ENCODE measurements at regions not wholly inside any gene's neighbourhood (a gene's known extent, or its start where the extent isn't known, plus 50 kb on each side); places are given as distances from the start of the nearest gene placed in this dataset.

DNA sequence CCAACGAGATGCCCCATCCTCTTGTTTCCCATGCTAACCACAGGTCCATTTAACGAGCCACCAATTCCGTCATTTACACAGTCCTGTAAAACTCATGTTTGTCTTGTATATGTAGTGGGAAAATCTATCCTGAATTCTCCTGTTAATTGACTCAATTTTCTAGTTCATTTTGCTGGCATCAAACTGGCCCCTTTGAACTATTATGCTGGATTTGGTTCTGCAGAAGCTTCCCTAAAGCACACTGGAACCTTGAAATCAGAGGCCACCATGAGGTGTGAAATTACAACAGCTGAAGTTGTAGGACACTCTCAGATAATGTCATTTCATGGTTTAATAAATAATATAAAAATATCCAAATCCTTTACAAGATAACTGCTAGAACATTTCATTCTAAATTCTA is 129.8 kb upstream of the AKR1E2 start:
- no peak for TF ChIP-seq CTCF (conservative IDR thresholded peaks at IDR 0.05)
- Mint-ChIP-seq H3K4me3 (no peak overlapping the region), H3K4me1 (peaks cover 3% of the 10 kb centered on the region in 2 experiments), H3K27ac (no peak overlapping the region), H3K36me3 (ENCODE audit: insufficient read depth in 1 of 3, low read depth in 3 of 3) (no peaks in the 10 kb centered on the region), H3K27me3 (ENCODE audit: low read depth) (no peaks in the 10 kb centered on the region), H3K9me3 (no peaks in the 10 kb centered on the region)
- Histone ChIP-seq H4K8ac (replicated peaks; ENCODE audit: insufficient read length, low read depth, low read length) (no peak overlapping the region), H3T11ph (ENCODE audit: low read length) (no peak overlapping the region), H2AK5ac (ENCODE audit: insufficient read length, low read length) (no peak overlapping the region), H3K56ac (ENCODE audit: insufficient read length, low read depth, low read length) (no peak overlapping the region), H3K9me3 (ENCODE audit: control insufficient read depth, low read depth, low read length) (no peaks in the 10 kb centered on the region), H3K23ac (ENCODE audit: insufficient read length, low read depth, low read length) (no peak overlapping the region), H2BK15ac (ENCODE audit: low read depth, low read length) (no peak overlapping the region), H3K79me1 (ENCODE audit: insufficient read depth, low read depth, low read length, poor library complexity, severe bottlenecking) (no peaks in the 10 kb centered on the region), H3K9ac (ENCODE audit: extremely low read depth, insufficient read length, low read length) (no peak overlapping the region), H3K4ac (ENCODE audit: low read depth, low read length) (no peak overlapping the region), H3K4me2 (ENCODE audit: insufficient read depth, insufficient read length, low read length) (no peak overlapping the region), H2BK120ac (ENCODE audit: low read depth, low read length, poor library complexity, severe bottlenecking) (no peak overlapping the region), H3K79me2 (ENCODE audit: insufficient read depth, low read length) (no peaks in the 10 kb centered on the region), H3K14ac (ENCODE audit: insufficient read depth, low read length) (no peak overlapping the region), H3K18ac (ENCODE audit: insufficient read length, low read depth, low read length) (no peak overlapping the region), H2BK5ac (ENCODE audit: insufficient read length, low read length) (no peak overlapping the region), H2AFZ (ENCODE audit: low read length) (no peak overlapping the region), H3K27me3 (ENCODE audit: insufficient read depth, low read length) (no peaks in the 10 kb centered on the region), H4K20me1 (ENCODE audit: control insufficient read depth, insufficient read depth, insufficient read length) (no peaks in the 10 kb centered on the region), H3K27ac (ENCODE audit: insufficient read length, low read depth, low read length) (no peak overlapping the region), H3K23me2 (ENCODE audit: insufficient read length, low read depth, low read length, poor library complexity, severe bottlenecking) (no peaks in the 10 kb centered on the region), H2BK12ac (ENCODE audit: insufficient read length, low read depth, low read length) (no peak overlapping the region), H2BK20ac (ENCODE audit: low read depth, low read length, poor library complexity, severe bottlenecking) (no peak overlapping the region), H4K5ac (ENCODE audit: insufficient read length, low read depth, low read length) (no peak overlapping the region), H3K4me1 (ENCODE audit: insufficient read depth, low read length) (no peaks in the 10 kb centered on the region), H4K91ac (ENCODE audit: insufficient read length, low read depth, low read length) (no peak overlapping the region)
- no peak for DNase-seq
- no CpG with 5 or more reads among the region's 3 CpGs for WGBS (ENCODE audit: extremely low coverage, insufficient read length, low lambda C conversion rate)
